ENCODE measurements at regions not wholly inside any gene's neighbourhood (a gene's known extent, or its start where the extent isn't known, plus 50 kb on each side); places are given as distances from the start of the nearest gene placed in this dataset.

- TF ChIP-seq CTCF (IDR thresholded peaks at IDR 0.05; ENCODE audit: low read length) (no peak), EZH2 (optimal IDR thresholded peaks at IDR 0.05; ENCODE audit: low read depth, low read length) (no peak), EZH2phosphoT487 (IDR thresholded peaks at IDR 0.05; ENCODE audit: low read length) (no peak)
These were observed 484.3 kb downstream of the NAV3 start for GRCh38 chr12:78315028-78315427.
